IPS DF 19.7 (cell line): ENCODE measurements at regions not wholly inside any gene's neighbourhood (a gene's known extent, or its start where the extent isn't known, plus 50 kb on each side); places are given as distances from the start of the nearest gene placed in this dataset.
A peak's percentile ranks its signal among the peaks of the same experiment; 100 is the strongest.

Experiments used
- DNase-seq: peaks from one replicate; pipeline ENCODE4 v3.0.0-alpha.2; 2013; ENCODE audit warnings: low read depth, low spot score

GRCh38 chr1:61627365-61627764 lies 97.6 kb downstream of the TM2D1 start:
- DNase-seq, result no peak

DNA sequence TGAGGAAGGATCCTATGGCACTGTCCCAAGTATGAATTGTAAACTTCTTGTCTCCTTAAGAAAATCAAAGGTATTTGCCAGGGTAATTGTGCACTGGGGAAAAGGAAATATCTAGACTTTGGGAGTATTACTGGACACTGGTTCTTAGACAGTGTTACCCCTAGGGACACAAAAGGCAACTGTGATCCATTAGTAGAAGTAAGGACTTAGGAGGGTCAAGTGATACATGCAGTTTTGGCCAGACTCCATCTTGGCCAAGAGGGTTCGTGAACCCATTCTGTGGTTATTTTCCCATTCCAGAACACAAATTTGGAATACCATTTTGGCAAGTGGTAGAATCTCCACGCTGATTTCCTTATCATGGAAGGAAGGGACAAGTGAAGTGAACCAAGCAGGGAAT lies 98.1 kb downstream of the TM2D1 start:
- DNase-seq, result no peak

- no peak for DNase-seq
Observed at GRCh38 chr1:61623852-61624251, 101.1 kb downstream of the TM2D1 start.

DNA sequence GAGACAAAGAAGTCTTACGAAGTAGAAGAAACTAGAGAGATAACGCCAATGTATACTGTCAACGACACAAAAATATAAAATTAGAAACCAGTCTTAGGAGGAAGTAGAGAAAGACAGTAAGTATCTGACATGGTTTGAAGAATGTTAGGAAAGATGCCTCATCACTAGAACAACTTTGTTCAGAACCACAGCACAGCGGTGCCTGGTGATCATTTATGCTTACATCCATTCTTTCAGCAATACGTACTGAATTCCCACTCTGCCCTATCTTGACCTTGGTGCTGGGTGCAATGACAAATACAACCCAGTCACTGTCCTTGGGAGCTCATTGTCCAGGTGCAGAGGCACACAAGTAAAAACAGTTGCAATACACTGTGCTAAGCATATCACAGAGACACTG lies 104.4 kb downstream of the TM2D1 start:
- DNase-seq, result no peak

DNA sequence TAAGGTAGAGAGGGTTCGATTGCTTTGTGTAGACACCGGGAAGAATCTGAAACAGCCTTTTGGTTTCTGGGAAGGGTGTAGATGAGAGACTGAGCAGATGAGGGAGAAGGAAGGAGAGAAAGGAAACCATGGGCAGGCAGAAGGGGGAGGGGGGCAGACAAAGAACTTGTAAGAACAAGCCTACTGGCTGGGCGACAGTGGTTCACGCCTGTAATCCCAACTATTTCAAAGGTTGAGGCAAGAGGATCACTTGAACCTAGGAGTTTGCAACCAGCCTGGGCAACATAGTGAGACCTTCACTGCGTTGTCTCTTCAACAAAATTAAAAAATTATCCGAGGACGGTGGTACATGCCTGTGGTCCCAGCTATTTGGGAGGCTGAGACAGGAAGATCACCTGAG lies 106.2 kb downstream of the TM2D1 start:
- DNase-seq, result no peak

GRCh38 chr1:61618193-61618592 lies 106.7 kb downstream of the TM2D1 start:
- DNase-seq, result no peak

DNA sequence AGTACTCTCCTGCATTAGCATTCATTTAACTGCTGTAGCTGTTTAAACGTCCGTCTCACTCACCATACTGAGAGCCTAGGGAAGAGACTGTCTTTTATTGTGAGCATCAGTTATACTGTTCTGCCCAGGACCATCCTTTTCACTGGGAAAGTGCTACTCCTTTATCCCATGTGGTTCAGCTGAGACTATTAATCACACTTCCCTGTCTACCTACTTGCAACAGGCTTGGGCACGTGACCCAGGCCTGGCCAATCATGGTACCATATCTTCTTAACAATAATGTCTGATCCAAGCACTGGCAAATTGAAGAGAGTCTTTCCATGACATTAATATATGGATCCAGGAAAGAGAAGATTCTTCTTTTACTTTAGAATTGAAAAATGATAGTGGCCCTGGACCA lies 108.1 kb downstream of the TM2D1 start:
- no peak for DNase-seq

GRCh38 chr1:61612602-61613001 lies 112.3 kb downstream of the TM2D1 start:
- DNase-seq, result no peak

DNA sequence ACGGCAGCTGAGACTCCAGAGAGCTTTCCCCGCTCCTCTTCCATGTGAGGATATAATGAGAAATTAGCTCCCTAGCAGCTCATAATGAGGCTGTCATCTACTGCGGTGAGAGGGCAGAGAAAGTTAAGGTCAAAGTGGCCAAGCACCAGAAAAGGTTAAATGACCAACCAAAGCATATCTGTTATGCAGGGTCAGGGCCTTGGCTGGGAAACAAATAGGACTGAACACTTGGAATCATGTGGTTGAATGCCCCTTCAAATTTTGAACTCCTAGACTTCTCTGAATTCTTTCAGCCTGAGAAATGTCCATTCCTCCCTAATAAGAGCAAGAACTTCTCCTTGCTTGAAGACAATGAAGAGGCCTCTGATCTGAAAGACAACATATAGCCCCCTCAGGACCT lies 115.9 kb downstream of the TM2D1 start:
- no peak for DNase-seq

DNA sequence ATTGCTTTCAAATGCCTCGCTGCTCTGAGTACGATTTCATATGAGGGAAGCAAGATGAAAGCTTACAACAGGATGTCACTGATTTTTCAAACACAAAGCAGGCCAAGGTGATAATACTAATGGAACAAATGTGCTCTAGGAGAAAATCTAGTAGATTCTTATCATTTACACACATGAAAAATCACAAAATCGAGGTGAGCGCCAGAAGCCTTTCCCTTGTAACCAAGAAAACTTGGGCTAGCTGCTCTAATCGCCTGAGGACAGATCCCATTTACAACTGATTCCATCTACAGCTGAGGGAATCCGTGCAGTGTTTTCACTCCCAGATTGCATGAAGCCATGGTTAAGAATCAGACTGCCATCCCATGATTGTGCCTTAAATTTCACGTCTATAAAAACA lies 117.5 kb downstream of the TM2D1 start:
- no peak for DNase-seq

GRCh38 chr1:61606448-61607312 lies 118.3 kb downstream of the TM2D1 start:
- no peak for DNase-seq

GRCh38 chr1:61605607-61606321 lies 119.2 kb downstream of the TM2D1 start:
- no peak for DNase-seq

GRCh38 chr1:61604684-61605083 lies 120.3 kb downstream of the TM2D1 start:
- DNase-seq, result no peak

DNA sequence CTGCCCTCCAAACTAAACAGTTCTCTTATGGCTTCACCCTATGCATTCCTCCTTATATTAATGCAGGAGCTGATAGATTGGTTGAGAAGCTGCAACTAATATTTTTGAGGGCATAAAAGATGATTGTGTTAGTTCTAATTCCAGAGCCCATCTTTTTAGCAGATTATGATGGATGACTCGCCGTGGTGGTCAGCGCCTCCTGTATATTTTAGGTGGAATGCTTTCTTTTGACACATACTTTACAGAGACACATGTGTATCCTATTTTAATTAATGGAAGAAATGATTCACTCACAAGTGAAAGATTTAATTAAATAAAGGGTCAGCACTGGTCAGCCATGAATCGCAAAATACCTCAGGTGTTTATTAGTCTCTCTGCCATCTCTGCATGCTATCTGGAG lies 120.7 kb downstream of the TM2D1 start:
- no peak for DNase-seq

DNA sequence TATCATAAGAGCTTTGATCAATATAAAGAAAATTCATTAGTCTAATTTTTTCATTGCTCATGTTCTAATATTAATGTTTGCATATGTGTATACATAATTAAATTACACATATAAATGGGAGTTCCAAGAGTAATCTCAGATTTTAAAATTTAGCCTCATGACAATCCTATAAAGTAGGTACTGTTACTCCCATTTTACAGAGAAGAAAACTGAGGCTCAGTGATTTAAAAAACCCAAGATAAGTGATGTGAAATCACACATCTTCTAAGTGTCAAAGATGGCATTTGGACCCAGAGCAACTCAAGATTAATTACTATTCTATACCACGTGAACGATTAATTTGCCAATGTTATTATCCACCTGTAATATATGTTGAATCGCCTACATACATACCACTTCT lies 122.3 kb downstream of the TM2D1 start:
- DNase-seq, result no peak

- no peak for DNase-seq
Observed at GRCh38 chr1:61597601-61598000, 127.3 kb downstream of the TM2D1 start.

- no peak for DNase-seq
Observed at GRCh38 chr1:61593331-61593730, 131.6 kb downstream of the TM2D1 start.

- no peak for DNase-seq
Observed at GRCh38 chr1:61591351-61591750, 133.6 kb downstream of the TM2D1 start.

DNA sequence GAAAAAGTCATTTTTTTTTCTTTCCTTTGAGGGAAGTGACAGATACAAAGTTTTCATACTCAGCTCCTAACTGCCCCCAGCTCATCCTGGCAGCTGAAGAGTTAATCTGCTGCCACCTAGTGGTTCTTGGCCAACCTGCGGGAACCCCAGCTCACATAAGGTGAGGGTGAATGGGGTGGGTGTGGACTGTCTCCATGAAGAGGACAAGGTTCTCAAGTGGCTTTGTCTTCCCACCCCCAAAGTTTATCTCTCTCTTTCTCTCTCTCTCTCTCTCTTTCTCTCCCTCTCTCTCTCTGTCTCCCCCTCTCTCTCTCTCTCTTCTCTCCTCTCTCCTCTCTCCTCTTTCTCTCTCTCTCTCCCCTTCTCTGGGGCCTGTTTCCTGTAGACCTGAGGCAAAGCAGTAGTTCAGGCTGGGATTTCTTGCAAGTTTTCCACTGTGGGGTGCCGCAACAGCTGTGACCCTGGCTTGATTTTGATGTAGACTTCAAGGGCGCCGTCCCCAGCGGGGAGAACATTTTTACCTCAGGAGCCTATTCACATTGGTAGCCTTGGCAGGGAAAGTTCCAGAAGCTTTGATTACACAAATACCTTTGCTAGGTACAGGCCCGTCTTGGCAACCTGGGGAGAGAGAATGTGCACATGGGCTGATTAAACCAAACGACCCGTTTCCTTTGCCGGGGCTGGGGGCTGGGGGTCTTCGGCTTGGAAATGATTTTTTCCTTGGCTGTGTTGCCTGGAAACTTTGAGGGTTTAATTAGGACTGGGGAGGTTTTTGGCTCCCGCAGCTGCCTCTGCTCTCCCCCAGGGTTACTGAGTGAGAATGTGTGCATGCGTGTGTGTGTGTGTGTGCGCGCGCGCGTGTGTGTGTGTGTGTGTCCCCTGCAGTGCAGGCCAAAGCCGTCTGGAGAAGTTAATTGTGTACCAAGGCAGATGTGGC lies 135.9 kb downstream of the TM2D1 start:
- peak; percentile 91 for DNase-seq

DNA sequence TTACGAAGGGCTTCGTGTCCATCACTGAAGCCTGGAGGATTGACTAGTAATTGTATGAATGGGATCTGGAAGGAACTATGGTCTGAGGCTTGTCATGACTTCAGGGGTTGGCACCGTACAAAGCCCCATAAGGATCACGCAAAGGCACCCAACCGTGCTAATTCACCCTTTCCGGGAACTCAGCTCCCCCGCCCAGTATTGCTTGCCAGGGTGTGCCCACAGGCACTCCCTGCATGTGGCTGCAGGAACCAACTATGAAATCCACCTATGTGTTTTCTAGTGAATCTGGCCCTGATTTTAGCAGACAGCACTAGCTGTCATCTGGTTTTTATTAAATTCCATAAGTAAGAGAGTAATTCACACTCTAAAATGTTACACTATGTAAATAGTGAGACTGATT lies 139.2 kb downstream of the TM2D1 start:
- DNase-seq, result no peak

GRCh38 chr1:61583703-61584102 lies 141.2 kb downstream of the TM2D1 start:
- no peak for DNase-seq

DNA sequence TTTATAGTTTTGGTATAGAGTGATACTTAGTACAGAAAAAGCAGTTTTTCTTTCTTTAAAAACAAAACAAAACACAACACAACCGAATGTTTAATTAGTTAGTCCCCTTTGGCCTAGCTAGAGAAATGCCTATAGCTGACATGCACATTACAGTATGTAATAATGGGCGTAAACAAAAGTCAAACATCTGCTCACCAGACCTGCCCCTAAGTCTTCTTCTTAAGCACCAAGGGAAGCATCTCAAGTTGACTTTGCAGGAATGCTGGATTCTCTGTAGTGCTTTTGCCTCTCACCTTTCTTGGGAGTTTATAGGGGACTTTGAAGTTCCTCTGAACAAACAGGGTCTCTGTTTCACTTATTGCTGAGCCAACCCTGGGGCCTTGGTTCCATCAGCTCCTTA lies 143.7 kb downstream of the TM2D1 start:
- DNase-seq, result no peak
